ENCODE measurements at regions not wholly inside any gene's neighbourhood (a gene's known extent, or its start where the extent isn't known, plus 50 kb on each side); places are given as distances from the start of the nearest gene placed in this dataset.
"Not testable (repeated sequence)": the region's sequence is repeated elsewhere in the genome, so short reads cannot be mapped to it uniquely, and the experiment has no call there.

- no peak overlapping the region for H3K27ac Mint-ChIP-seq
- no peak for DNase-seq
- peaks cover 6% of the 10 kb centered on the region for H3K27me3 Mint-ChIP-seq (ENCODE audit: low read depth)
- H3K36me3 Mint-ChIP-seq (ENCODE audit: low read depth), result no peaks in the 10 kb centered on the region
- H3K9me3 Mint-ChIP-seq (ENCODE audit: insufficient read depth), result no peaks in the 10 kb centered on the region
- no peak overlapping the region for H3K4me3 Mint-ChIP-seq
- ATAC-seq, result no peak
- ChIA-PET POLR2A (no interaction called here), CTCF (interaction anchor here (1.7 kb wide), 1 partner anchor 9 kb away, joined by 5 read pairs; no protein-coding TSS in a partner anchor)
- H3K4me1 Mint-ChIP-seq (ENCODE audit: low read depth), result no peaks in the 10 kb centered on the region
Measured at GRCh38 chr6:1445650-1446330, 56.4 kb downstream of the FOXF2 start.

- ChIA-PET CTCF (no interaction called here), POLR2A (no interaction called here)
- Mint-ChIP-seq H3K27ac (no peak overlapping the region), H3K36me3 (ENCODE audit: low read depth) (no peaks in the 10 kb centered on the region), H3K4me3 (no peak overlapping the region), H3K27me3 (ENCODE audit: low read depth) (peaks cover 6% of the 10 kb centered on the region), H3K4me1 (ENCODE audit: low read depth) (no peaks in the 10 kb centered on the region), H3K9me3 (ENCODE audit: insufficient read depth) (peaks cover 5% of the 10 kb centered on the region)
- ATAC-seq, result no peak
- DNase-seq, result no peak
Measured at GRCh38 chr6:1449896-1450295, 60.5 kb downstream of the FOXF2 start.

- DNase-seq (no peak), ATAC-seq (no peak)
- CTCF ChIA-PET, result no interaction called here
- no peaks in the 10 kb centered on the region for H3K36me3 Mint-ChIP-seq (ENCODE audit: low read depth)
- POLR2A ChIA-PET, result no interaction called here
- H3K4me1 Mint-ChIP-seq (ENCODE audit: low read depth), result no peaks in the 10 kb centered on the region
- H3K27me3 Mint-ChIP-seq (ENCODE audit: low read depth), result peaks cover 4% of the 10 kb centered on the region
- H3K9me3 Mint-ChIP-seq (ENCODE audit: insufficient read depth), result peaks cover 5% of the 10 kb centered on the region
- no peak overlapping the region for H3K27ac Mint-ChIP-seq
- no peak overlapping the region for H3K4me3 Mint-ChIP-seq
Measured at GRCh38 chr6:1453024-1453423, 63.6 kb downstream of the FOXF2 start.

- CTCF ChIA-PET; ATAC-seq; POLR2A ChIA-PET; H3K27ac Mint-ChIP-seq; DNase-seq; H3K36me3 Mint-ChIP-seq (ENCODE audit: low read depth); H3K27me3 Mint-ChIP-seq (ENCODE audit: low read depth); H3K4me3 Mint-ChIP-seq; H3K4me1 Mint-ChIP-seq (ENCODE audit: low read depth); H3K9me3 Mint-ChIP-seq (ENCODE audit: insufficient read depth): not testable (repeated sequence)
Measured at GRCh38 chr6:1456816-1457215, 67.4 kb downstream of the FOXF2 start.

GRCh38 chr6:1461207-1461606 lies 71.8 kb downstream of the FOXF2 start:
- peaks cover 8% of the 10 kb centered on the region for H3K27me3 Mint-ChIP-seq (ENCODE audit: low read depth)
- H3K27ac Mint-ChIP-seq, result no peak overlapping the region
- H3K4me3 Mint-ChIP-seq, result no peak overlapping the region
- no peaks in the 10 kb centered on the region for H3K4me1 Mint-ChIP-seq (ENCODE audit: low read depth)
- no peak for DNase-seq
- no peaks in the 10 kb centered on the region for H3K36me3 Mint-ChIP-seq (ENCODE audit: low read depth)
- no peak for ATAC-seq
- ChIA-PET POLR2A (no interaction called here), CTCF (no interaction called here)
- H3K9me3 Mint-ChIP-seq (ENCODE audit: insufficient read depth), result no peaks in the 10 kb centered on the region

GRCh38 chr6:1461736-1462135 lies 72.4 kb downstream of the FOXF2 start:
- H3K27me3 Mint-ChIP-seq (ENCODE audit: low read depth), result peaks cover 11% of the 10 kb centered on the region

GRCh38 chr6:1463275-1463674 lies 73.9 kb downstream of the FOXF2 start:
- H3K4me3 Mint-ChIP-seq, result no peak overlapping the region
- DNase-seq, result no peak
- no peaks in the 10 kb centered on the region for H3K36me3 Mint-ChIP-seq (ENCODE audit: low read depth)
- ChIA-PET POLR2A (no interaction called here), CTCF (no interaction called here)
- no peaks in the 10 kb centered on the region for H3K9me3 Mint-ChIP-seq (ENCODE audit: insufficient read depth)
- no peaks in the 10 kb centered on the region for H3K4me1 Mint-ChIP-seq (ENCODE audit: low read depth)
- ATAC-seq, result no peak
- no peak overlapping the region for H3K27ac Mint-ChIP-seq
- peaks cover 15% of the 10 kb centered on the region for H3K27me3 Mint-ChIP-seq (ENCODE audit: low read depth)

More at GRCh38 chr6:1461736-1462135, 72.4 kb downstream of the FOXF2 start:
- ATAC-seq, result no peak
- POLR2A ChIA-PET, result no interaction called here
- no peak for DNase-seq
- H3K4me3 Mint-ChIP-seq, result no peak overlapping the region
- H3K27ac Mint-ChIP-seq, result no peak overlapping the region
- no peaks in the 10 kb centered on the region for H3K4me1 Mint-ChIP-seq (ENCODE audit: low read depth)
- CTCF ChIA-PET, result no interaction called here
- H3K36me3 Mint-ChIP-seq (ENCODE audit: low read depth), result no peaks in the 10 kb centered on the region
- H3K9me3 Mint-ChIP-seq (ENCODE audit: insufficient read depth), result no peaks in the 10 kb centered on the region

- peaks cover 14% of the 10 kb centered on the region for H3K27me3 Mint-ChIP-seq (ENCODE audit: low read depth)
- DNase-seq (no peak), ATAC-seq (no peak)
- no peak overlapping the region for H3K4me3 Mint-ChIP-seq
- CTCF ChIA-PET, result no interaction called here
- no peaks in the 10 kb centered on the region for H3K36me3 Mint-ChIP-seq (ENCODE audit: low read depth)
- POLR2A ChIA-PET, result no interaction called here
- no peak overlapping the region for H3K27ac Mint-ChIP-seq
- no peaks in the 10 kb centered on the region for H3K9me3 Mint-ChIP-seq (ENCODE audit: insufficient read depth)
- H3K4me1 Mint-ChIP-seq (ENCODE audit: low read depth), result no peaks in the 10 kb centered on the region
Measured at GRCh38 chr6:1463751-1464426, 74.5 kb downstream of the FOXF2 start.

- no peak for ATAC-seq
- POLR2A ChIA-PET, result no interaction called here
- no peaks in the 10 kb centered on the region for H3K9me3 Mint-ChIP-seq (ENCODE audit: insufficient read depth)
Measured at GRCh38 chr6:1464781-1465370, 75.5 kb downstream of the FOXF2 start.

GRCh38 chr6:1468126-1468525 lies 78.8 kb downstream of the FOXF2 start:
- H3K27ac Mint-ChIP-seq, result no peak overlapping the region

More at GRCh38 chr6:1464781-1465370, 75.5 kb downstream of the FOXF2 start:
- no peaks in the 10 kb centered on the region for H3K36me3 Mint-ChIP-seq (ENCODE audit: low read depth)
- CTCF ChIA-PET, result no interaction called here
- no peaks in the 10 kb centered on the region for H3K4me1 Mint-ChIP-seq (ENCODE audit: low read depth)
- no peak overlapping the region for H3K27ac Mint-ChIP-seq
- peaks cover 10% of the 10 kb centered on the region for H3K27me3 Mint-ChIP-seq (ENCODE audit: low read depth)
- H3K4me3 Mint-ChIP-seq, result no peak overlapping the region
- DNase-seq, result no peak

GRCh38 chr6:1470040-1470439 lies 80.7 kb downstream of the FOXF2 start:
- CTCF ChIA-PET, result no interaction called here
- DNase-seq, result no peak

More at GRCh38 chr6:1468126-1468525, 78.8 kb downstream of the FOXF2 start:
- Mint-ChIP-seq H3K4me3 (no peak overlapping the region), H3K27me3 (ENCODE audit: low read depth) (peaks cover 16% of the 10 kb centered on the region), H3K36me3 (ENCODE audit: low read depth) (no peaks in the 10 kb centered on the region), H3K9me3 (ENCODE audit: insufficient read depth) (no peaks in the 10 kb centered on the region), H3K4me1 (ENCODE audit: low read depth) (peaks cover 3% of the 10 kb centered on the region)
- no peak for ATAC-seq
- ChIA-PET CTCF (no interaction called here), POLR2A (no interaction called here)
- DNase-seq, result no peak

GRCh38 chr6:1472643-1473042 lies 83.3 kb downstream of the FOXF2 start:
- Mint-ChIP-seq H3K4me3 (no peak overlapping the region), H3K27ac (no peak overlapping the region), H3K4me1 (ENCODE audit: low read depth) (peaks cover 3% of the 10 kb centered on the region), H3K36me3 (ENCODE audit: low read depth) (no peaks in the 10 kb centered on the region), H3K9me3 (ENCODE audit: insufficient read depth) (no peaks in the 10 kb centered on the region), H3K27me3 (ENCODE audit: low read depth) (peaks cover 12% of the 10 kb centered on the region)
- DNase-seq, result no peak
- ATAC-seq, result no peak
- ChIA-PET POLR2A (no interaction called here), CTCF (no interaction called here)

More at GRCh38 chr6:1470040-1470439, 80.7 kb downstream of the FOXF2 start:
- no peaks in the 10 kb centered on the region for H3K36me3 Mint-ChIP-seq (ENCODE audit: low read depth)
- no peak overlapping the region for H3K27ac Mint-ChIP-seq
- H3K9me3 Mint-ChIP-seq (ENCODE audit: insufficient read depth), result no peaks in the 10 kb centered on the region
- ATAC-seq, result no peak
- H3K27me3 Mint-ChIP-seq (ENCODE audit: low read depth), result peaks cover 16% of the 10 kb centered on the region
- H3K4me3 Mint-ChIP-seq, result no peak overlapping the region
- peaks cover 3% of the 10 kb centered on the region for H3K4me1 Mint-ChIP-seq (ENCODE audit: low read depth)
- POLR2A ChIA-PET, result no interaction called here

Data from activated CD8-positive, alpha-beta T cell treated with anti-CD3 and anti-CD28 coated beads, Interleukin-2, amount 10 ng/mL, durations not matched to agents 7 days and 5 days (primary cell).